ENCODE measurements at regions not wholly inside any gene's neighbourhood (a gene's known extent, or its start where the extent isn't known, plus 50 kb on each side); places are given as distances from the start of the nearest gene placed in this dataset.

- DNase-seq = no peak
- no peak overlapping the region for H3K9ac ChIP-seq (ENCODE audit: low read depth, low read length)
- ATAC-seq (ENCODE audit: insufficient read depth, low read depth) = no peak
- H3K36me3 ChIP-seq (ENCODE audit: insufficient read depth, low read length) = no peaks in the 10 kb centered on the region
- TF ChIP-seq EZH2 (IDR thresholded peaks at IDR 0.05; ENCODE audit: borderline replicate concordance, low read depth, low read length, severe bottlenecking) = no peak
- TF ChIP-seq, protein P1, sequence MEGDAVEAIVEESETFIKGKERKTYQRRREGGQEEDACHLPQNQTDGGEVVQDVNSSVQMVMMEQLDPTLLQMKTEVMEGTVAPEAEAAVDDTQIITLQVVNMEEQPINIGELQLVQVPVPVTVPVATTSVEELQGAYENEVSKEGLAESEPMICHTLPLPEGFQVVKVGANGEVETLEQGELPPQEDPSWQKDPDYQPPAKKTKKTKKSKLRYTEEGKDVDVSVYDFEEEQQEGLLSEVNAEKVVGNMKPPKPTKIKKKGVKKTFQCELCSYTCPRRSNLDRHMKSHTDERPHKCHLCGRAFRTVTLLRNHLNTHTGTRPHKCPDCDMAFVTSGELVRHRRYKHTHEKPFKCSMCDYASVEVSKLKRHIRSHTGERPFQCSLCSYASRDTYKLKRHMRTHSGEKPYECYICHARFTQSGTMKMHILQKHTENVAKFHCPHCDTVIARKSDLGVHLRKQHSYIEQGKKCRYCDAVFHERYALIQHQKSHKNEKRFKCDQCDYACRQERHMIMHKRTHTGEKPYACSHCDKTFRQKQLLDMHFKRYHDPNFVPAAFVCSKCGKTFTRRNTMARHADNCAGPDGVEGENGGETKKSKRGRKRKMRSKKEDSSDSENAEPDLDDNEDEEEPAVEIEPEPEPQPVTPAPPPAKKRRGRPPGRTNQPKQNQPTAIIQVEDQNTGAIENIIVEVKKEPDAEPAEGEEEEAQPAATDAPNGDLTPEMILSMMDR (IDR thresholded peaks at IDR 0.05; ENCODE audit: borderline replicate concordance, extremely low read depth, low read length, poor library complexity, severe bottlenecking) = no peak
- no peak overlapping the region for H3K4me2 ChIP-seq (ENCODE audit: insufficient read depth, low read length)
- H4K20me1 ChIP-seq (ENCODE audit: insufficient read depth, low read length) = no peaks in the 10 kb centered on the region
- H3K9me3 ChIP-seq (ENCODE audit: insufficient read depth, low read length, severe bottlenecking) = no peaks in the 10 kb centered on the region
- no peaks in the 10 kb centered on the region for H3K4me1 ChIP-seq (ENCODE audit: insufficient read depth, low read length)
- no peaks in the 10 kb centered on the region for H3K27me3 ChIP-seq (ENCODE audit: insufficient read depth, low read length, poor library complexity)
- H3K4me3 ChIP-seq (ENCODE audit: low read depth in 1 of 2, low read length in 2 of 2) = no peak overlapping the region
- no peak overlapping the region for H2AFZ ChIP-seq (ENCODE audit: low read depth, low read length)
- H3K27ac ChIP-seq (ENCODE audit: low read length) = no peak overlapping the region
- H3K79me2 ChIP-seq (ENCODE audit: insufficient read depth, low read length) = no peaks in the 10 kb centered on the region
Observed at GRCh38 chr18:1653873-1654272, 749.2 kb downstream of the ADCYAP1 start.

- Histone ChIP-seq H3K9ac (ENCODE audit: low read depth, low read length) (no peak overlapping the region), H4K20me1 (ENCODE audit: insufficient read depth, low read length) (no peaks in the 10 kb centered on the region), H3K9me3 (ENCODE audit: insufficient read depth, low read length, severe bottlenecking) (no peaks in the 10 kb centered on the region), H3K36me3 (ENCODE audit: insufficient read depth, low read length) (no peaks in the 10 kb centered on the region), H3K27me3 (ENCODE audit: insufficient read depth, low read length, poor library complexity) (no peaks in the 10 kb centered on the region), H3K4me1 (ENCODE audit: insufficient read depth, low read length) (no peaks in the 10 kb centered on the region), H3K79me2 (ENCODE audit: insufficient read depth, low read length) (no peaks in the 10 kb centered on the region), H2AFZ (ENCODE audit: low read depth, low read length) (no peak overlapping the region), H3K27ac (ENCODE audit: low read length) (no peak overlapping the region), H3K4me2 (ENCODE audit: insufficient read depth, low read length) (no peak overlapping the region), H3K4me3 (ENCODE audit: low read depth in 1 of 2, low read length in 2 of 2) (no peak overlapping the region)
- DNase-seq = no peak
- ATAC-seq (ENCODE audit: insufficient read depth, low read depth) = no peak
- TF ChIP-seq EZH2 (IDR thresholded peaks at IDR 0.05; ENCODE audit: borderline replicate concordance, low read depth, low read length, severe bottlenecking) = no peak
- TF ChIP-seq, protein P1 (IDR thresholded peaks at IDR 0.05; ENCODE audit: borderline replicate concordance, extremely low read depth, low read length, poor library complexity, severe bottlenecking) = no peak
Observed at GRCh38 chr18:1657876-1658275, 753.2 kb downstream of the ADCYAP1 start.

DNA sequence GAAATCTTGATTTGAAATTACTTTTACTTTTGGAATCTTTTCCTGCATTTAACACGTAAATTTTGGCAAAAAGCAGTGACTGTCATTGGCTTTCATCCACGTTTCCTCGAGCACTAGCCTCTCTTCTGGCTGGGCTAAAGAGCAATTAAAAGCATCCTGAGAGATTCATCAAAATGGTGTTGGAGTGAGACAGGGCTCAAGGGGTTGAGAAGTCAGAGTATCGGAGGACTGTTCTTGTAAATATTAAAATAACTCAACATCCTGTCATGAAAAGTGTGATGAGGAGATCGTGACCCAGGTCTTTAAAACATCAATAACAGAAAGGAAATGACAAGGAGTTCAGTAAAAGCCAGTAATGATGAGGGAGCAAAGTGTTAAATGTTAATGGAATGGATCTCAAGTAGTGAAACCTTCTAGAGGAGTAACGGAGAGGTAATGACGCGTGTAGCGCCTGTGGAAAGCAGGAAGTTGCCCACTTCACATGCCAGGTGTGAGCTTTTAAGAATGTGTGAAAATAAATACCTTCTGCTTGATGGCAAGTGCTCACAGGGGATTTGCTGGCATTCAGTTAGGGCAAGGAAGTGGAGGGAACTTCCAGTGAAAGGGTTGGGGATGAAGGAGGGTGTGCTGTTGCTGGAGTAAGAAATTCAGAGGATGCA is 754.4 kb downstream of the ADCYAP1 start:
- H3K79me2 ChIP-seq (ENCODE audit: insufficient read depth, low read length) = no peaks in the 10 kb centered on the region
- DNase-seq (no peak), ATAC-seq (ENCODE audit: insufficient read depth, low read depth) (no peak)
- H3K27ac ChIP-seq (ENCODE audit: low read length) = no peak overlapping the region
- H4K20me1 ChIP-seq (ENCODE audit: insufficient read depth, low read length) = no peaks in the 10 kb centered on the region
- no peaks in the 10 kb centered on the region for H3K9me3 ChIP-seq (ENCODE audit: insufficient read depth, low read length, severe bottlenecking)
- no peak for TF ChIP-seq EZH2 (IDR thresholded peaks at IDR 0.05; ENCODE audit: borderline replicate concordance, low read depth, low read length, severe bottlenecking)
- TF ChIP-seq, protein P1 (IDR thresholded peaks at IDR 0.05; ENCODE audit: borderline replicate concordance, extremely low read depth, low read length, poor library complexity, severe bottlenecking) = no peak
- no peak overlapping the region for H3K4me2 ChIP-seq (ENCODE audit: insufficient read depth, low read length)
- H2AFZ ChIP-seq (ENCODE audit: low read depth, low read length) = no peak overlapping the region
- no peaks in the 10 kb centered on the region for H3K36me3 ChIP-seq (ENCODE audit: insufficient read depth, low read length)
- H3K27me3 ChIP-seq (ENCODE audit: insufficient read depth, low read length, poor library complexity) = no peaks in the 10 kb centered on the region
- no peak overlapping the region for H3K9ac ChIP-seq (ENCODE audit: low read depth, low read length)
- no peaks in the 10 kb centered on the region for H3K4me1 ChIP-seq (ENCODE audit: insufficient read depth, low read length)
- no peak overlapping the region for H3K4me3 ChIP-seq (ENCODE audit: low read depth in 1 of 2, low read length in 2 of 2)

Measured in DND-41 (cell line).